GM19351 (cell line): ENCODE measurements at regions not wholly inside any gene's neighbourhood (a gene's known extent, or its start where the extent isn't known, plus 50 kb on each side); places are given as distances from the start of the nearest gene placed in this dataset.
"Not testable (repeated sequence)": the region's sequence is repeated elsewhere in the genome, so short reads cannot be mapped to it uniquely, and the experiment has no call there.

Experiments used
- ATAC-seq: cut with Tn5 transposase; IDR thresholded peaks from one replicate; pipeline ENCODE4 v1.9.1; 2021; ENCODE audit warnings: mild to moderate bottlenecking, moderate library complexity; ENCODE audit not compliant: unreplicated experiment

GRCh38 chr3:18085429-18085828, 339.7 kb downstream of the SATB1 start:
- ATAC-seq: no peak

GRCh38 chr3:18083273-18083590, 340.8 kb upstream of the TBC1D5 start:
- not testable (repeated sequence) for ATAC-seq

GRCh38 chr3:18082551-18083272, 340.3 kb upstream of the TBC1D5 start:
- no peak for ATAC-seq

- ATAC-seq: no peak
Measured at GRCh38 chr3:18080198-18080689, 337.8 kb upstream of the TBC1D5 start.

GRCh38 chr3:18079739-18080138, 337.3 kb upstream of the TBC1D5 start:
- ATAC-seq: no peak

GRCh38 chr3:18079062-18079461, 336.6 kb upstream of the TBC1D5 start:
- ATAC-seq: no peak

- no peak for ATAC-seq
Measured at GRCh38 chr3:18077128-18077840, 334.9 kb upstream of the TBC1D5 start.

- no peak for ATAC-seq
Measured at GRCh38 chr3:18076301-18076700, 333.9 kb upstream of the TBC1D5 start.

- ATAC-seq: no peak
Measured at GRCh38 chr3:18075799-18076198, 333.4 kb upstream of the TBC1D5 start.

GRCh38 chr3:18071833-18072232, 329.4 kb upstream of the TBC1D5 start:
- ATAC-seq: no peak

GRCh38 chr3:18070944-18071343, 328.5 kb upstream of the TBC1D5 start:
- ATAC-seq: no peak

- no peak for ATAC-seq
Measured at GRCh38 chr3:18070231-18070630, 327.8 kb upstream of the TBC1D5 start.

- ATAC-seq: no peak
Measured at GRCh38 chr3:18069568-18069967, 327.1 kb upstream of the TBC1D5 start.

GRCh38 chr3:18066899-18067582, 324.6 kb upstream of the TBC1D5 start:
- ATAC-seq: no peak

GRCh38 chr3:18064586-18064985, 322.2 kb upstream of the TBC1D5 start:
- no peak for ATAC-seq

GRCh38 chr3:18062657-18063025, 320.2 kb upstream of the TBC1D5 start:
- no peak for ATAC-seq

GRCh38 chr3:18061737-18062656, 319.6 kb upstream of the TBC1D5 start:
- ATAC-seq: no peak

- ATAC-seq: no peak
Measured at GRCh38 chr3:18058666-18059065, 316.2 kb upstream of the TBC1D5 start.

GRCh38 chr3:18057471-18058091, 315.1 kb upstream of the TBC1D5 start:
- no peak for ATAC-seq

- no peak for ATAC-seq
Measured at GRCh38 chr3:18054625-18055024, 312.2 kb upstream of the TBC1D5 start.
